HFFc6 (cell line): ENCODE measurements at regions not wholly inside any gene's neighbourhood (a gene's known extent, or its start where the extent isn't known, plus 50 kb on each side); places are given as distances from the start of the nearest gene placed in this dataset.

Experiments
- DNase-seq: peaks from one replicate; pipeline ENCODE4 v3.0.0-alpha.2; 2018
- H3K27ac Mint-ChIP-seq: 2 replicates; pipeline ENCODE4 v1.8.0; 2020; ENCODE audit warnings: mild to moderate bottlenecking, mixed read lengths
- H3K27me3 Mint-ChIP-seq: 2 replicates; pipeline ENCODE4 v1.8.0; 2021; ENCODE audit warnings: mild to moderate bottlenecking, moderate library complexity, mixed read lengths; ENCODE audit not compliant: insufficient read depth
- H3K36me3 Mint-ChIP-seq: 2 replicates; pipeline ENCODE4 v1.8.0; 2021; ENCODE audit warnings: low read depth, mixed read lengths
- H3K4me1 Mint-ChIP-seq: 2 replicates; pipeline ENCODE4 v1.8.0; 2020; ENCODE audit warnings: low read depth, mixed read lengths
- H3K4me3 Mint-ChIP-seq: 2 replicates; pipeline ENCODE4 v1.8.0; 2020; ENCODE audit warnings: mild to moderate bottlenecking, moderate library complexity, mixed read lengths
- H3K9me3 Mint-ChIP-seq: 2 replicates; pipeline ENCODE4 v1.8.0; 2020; ENCODE audit warnings: mild to moderate bottlenecking, mixed read lengths
- CTCF ChIP-seq: fragments of 200-600 bp; sonication (generic); IDR thresholded peaks from 2 replicates; pipeline ENCODE4 v1.5.0; 2021; ENCODE audit warnings: antibody characterized with exemption, mild to moderate bottlenecking

GRCh38 chr12:114477989-114478395 lies 72.0 kb upstream of the TBX5 start:
- Mint-ChIP-seq H3K27me3 (peaks cover 46% of the 10 kb centered on the region), H3K36me3 (no peaks in the 10 kb centered on the region), H3K27ac (no peak overlapping the region), H3K4me3 (no peak overlapping the region), H3K4me1 (peaks cover 25% of the 10 kb centered on the region), H3K9me3 (no peaks in the 10 kb centered on the region)
- no peak for DNase-seq
- TF ChIP-seq CTCF = no peak

- peaks cover 23% of the 10 kb centered on the region for H3K4me1 Mint-ChIP-seq
- no peaks in the 10 kb centered on the region for H3K9me3 Mint-ChIP-seq
- peaks cover 37% of the 10 kb centered on the region for H3K27me3 Mint-ChIP-seq
- no peak overlapping the region for H3K4me3 Mint-ChIP-seq
- peak; percentile 73 for DNase-seq
- H3K36me3 Mint-ChIP-seq = no peaks in the 10 kb centered on the region
- H3K27ac Mint-ChIP-seq = no peak overlapping the region
- TF ChIP-seq CTCF = peak; percentile 80
These were observed 70.2 kb upstream of the TBX5 start for GRCh38 chr12:114476159-114476558.

GRCh38 chr12:114473717-114474116 lies 67.8 kb upstream of the TBX5 start:
- H3K4me3 Mint-ChIP-seq = no peak overlapping the region
- no peak overlapping the region for H3K27ac Mint-ChIP-seq
- H3K27me3 Mint-ChIP-seq = peaks cover 24% of the 10 kb centered on the region
- 0 out of 2 replicates have a peak, but pooled peaks cover 5% of the 10 kb centered on the region for H3K4me1 Mint-ChIP-seq
- H3K9me3 Mint-ChIP-seq = no peaks in the 10 kb centered on the region
- no peak for DNase-seq
- TF ChIP-seq CTCF = no peak
- H3K36me3 Mint-ChIP-seq = no peaks in the 10 kb centered on the region

GRCh38 chr12:114473018-114473417 lies 67.1 kb upstream of the TBX5 start:
- no peak for DNase-seq
- no peak for TF ChIP-seq CTCF
- H3K4me3 Mint-ChIP-seq = no peak overlapping the region
- H3K36me3 Mint-ChIP-seq = no peaks in the 10 kb centered on the region
- H3K9me3 Mint-ChIP-seq = no peaks in the 10 kb centered on the region
- 0 out of 2 replicates have a peak, but pooled peaks cover 5% of the 10 kb centered on the region for H3K4me1 Mint-ChIP-seq
- H3K27me3 Mint-ChIP-seq = peaks cover 17% of the 10 kb centered on the region
- no peak overlapping the region for H3K27ac Mint-ChIP-seq

- Mint-ChIP-seq H3K36me3 (no peaks in the 10 kb centered on the region), H3K4me3 (no peak overlapping the region), H3K27me3 (peaks cover 41% of the 10 kb centered on the region), H3K4me1 (no peaks in the 10 kb centered on the region), H3K27ac (no peak overlapping the region), H3K9me3 (no peaks in the 10 kb centered on the region)
- DNase-seq = no peak
- no peak for TF ChIP-seq CTCF
These were observed 51.7 kb upstream of the TBX5 start for GRCh38 chr12:114457620-114458019.
